ENCODE measurements at regions not wholly inside any gene's neighbourhood (a gene's known extent, or its start where the extent isn't known, plus 50 kb on each side); places are given as distances from the start of the nearest gene placed in this dataset.

DNA sequence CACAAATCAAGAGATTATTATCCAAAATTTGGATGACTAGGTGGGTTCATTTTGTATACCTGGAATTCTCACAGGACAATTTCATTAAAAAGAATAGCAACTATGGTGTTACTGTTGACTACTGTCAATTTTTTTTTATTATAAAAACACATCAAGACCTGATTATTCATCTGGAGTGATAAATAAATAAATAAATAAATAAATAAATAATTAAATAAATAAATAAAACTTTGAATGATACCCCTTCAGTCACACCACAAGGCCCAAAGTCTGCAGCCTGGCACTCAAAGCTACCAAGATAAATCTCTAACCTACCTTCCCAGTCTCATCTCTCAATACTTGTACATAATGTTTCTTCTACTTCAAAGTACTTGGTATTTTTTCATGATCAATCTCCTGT is 294.0 kb upstream of the KLHL29 start:
- DNase-seq (ENCODE audit: low spot score) = no peak

DNA sequence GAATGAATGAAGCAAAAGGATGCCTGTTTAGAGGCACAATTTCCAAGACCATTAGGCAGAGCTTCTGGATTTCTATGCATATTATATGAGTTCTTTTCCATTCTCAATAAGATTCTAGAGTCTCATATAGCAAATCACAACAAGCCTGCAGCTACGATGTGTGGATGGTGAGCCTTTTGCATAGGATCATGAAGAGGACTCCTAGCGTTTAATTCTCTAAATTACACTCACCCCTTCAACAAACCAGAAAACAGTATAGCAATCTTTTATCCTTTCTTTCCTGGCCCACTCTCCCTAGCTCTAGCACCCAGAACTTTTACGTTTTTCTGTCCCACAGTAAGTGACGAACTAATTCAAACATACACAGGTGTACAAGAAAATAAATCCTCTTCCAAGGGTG is 293.1 kb upstream of the KLHL29 start:
- DNase-seq (ENCODE audit: low spot score) = no peak

DNA sequence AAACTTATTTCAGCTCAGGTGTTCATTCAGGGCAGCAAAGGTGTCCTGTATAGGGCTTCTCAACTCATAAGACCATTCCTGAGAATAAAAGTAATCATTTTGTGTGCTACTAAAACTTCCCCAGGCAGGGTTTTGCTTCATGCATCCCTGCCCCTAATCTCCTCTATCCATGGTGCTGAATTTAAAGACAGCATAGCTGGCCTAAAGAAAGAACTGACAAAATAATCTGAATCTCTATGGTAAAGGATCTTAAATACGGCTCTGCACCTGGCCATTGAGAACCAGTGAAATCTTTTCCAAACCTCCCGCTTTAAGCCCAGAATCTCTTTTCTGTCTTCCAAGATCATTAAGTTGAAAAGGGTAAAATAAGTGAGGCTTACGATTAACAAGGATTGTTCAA is 292.1 kb upstream of the KLHL29 start:
- no peak for DNase-seq (ENCODE audit: low spot score)

DNA sequence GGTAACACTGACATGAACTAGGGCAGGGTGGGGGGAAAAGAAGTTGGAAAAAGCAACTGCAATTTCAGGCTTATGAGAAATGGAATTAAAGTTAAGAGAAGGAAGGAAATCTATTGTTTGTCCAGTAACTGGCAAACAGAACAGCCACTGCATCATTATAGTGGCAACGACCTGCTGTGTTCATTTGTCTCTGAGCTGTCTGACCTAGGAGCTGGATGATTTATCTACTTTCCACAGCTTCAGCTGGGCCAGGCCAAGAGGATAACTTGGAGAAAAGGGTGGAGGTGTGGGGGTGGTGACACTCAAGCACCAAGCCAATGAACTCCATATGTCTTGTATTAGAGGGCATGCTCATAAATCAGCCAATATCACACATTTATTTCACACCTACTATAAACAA is 291.5 kb upstream of the KLHL29 start:
- DNase-seq (ENCODE audit: low spot score) = no peak

DNA sequence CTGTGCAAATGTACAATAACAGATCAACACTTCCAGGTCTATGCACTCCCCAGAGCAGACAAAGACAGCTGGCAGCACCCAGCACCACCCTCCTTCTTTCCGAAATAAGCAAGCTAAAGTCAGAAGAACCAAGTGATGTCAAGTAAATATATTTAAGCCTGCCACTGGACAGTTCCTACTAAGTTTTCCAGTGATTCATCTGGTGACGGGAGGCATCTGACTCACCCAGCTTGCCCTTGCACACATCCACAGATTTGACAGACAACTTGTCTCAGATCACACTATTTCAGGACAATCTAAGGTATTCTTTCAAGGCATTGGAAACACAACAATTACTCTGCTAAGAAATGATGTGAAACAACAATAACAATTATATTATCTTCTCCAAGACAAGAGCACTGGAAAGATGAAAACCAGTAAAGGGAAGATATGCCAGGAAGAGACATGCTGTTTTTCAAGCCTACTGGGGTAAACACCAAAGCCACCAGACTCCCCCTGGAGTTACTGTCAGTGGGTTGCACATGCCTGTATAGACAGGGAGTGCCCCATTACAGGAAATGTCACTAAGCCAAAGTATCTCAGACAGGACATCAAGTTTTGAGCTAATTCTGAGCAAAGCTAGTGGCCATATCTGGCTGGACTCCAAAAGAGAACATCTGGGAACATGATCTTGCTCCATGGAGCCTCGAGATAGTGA is 287.9 kb upstream of the KLHL29 start:
- no peak for DNase-seq (ENCODE audit: low spot score)

DNA sequence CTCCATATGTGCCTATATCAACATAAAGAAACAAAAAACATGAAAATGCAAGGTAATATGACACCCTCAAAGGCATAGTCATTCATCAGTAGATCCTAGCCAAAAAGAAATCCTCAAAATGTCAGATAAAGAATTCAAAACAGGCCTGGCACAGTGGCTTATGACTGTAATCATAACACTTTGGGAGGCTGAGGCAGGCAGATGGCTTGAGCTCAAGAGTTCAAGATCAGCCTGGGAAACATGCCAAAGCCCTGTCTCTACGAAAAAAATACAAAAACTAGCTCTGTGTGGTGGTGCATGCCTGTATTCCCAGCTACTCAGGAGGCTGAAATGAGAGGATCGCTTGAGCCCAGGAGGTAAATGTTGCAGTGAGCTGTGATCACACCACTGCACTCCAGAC is 284.6 kb upstream of the KLHL29 start:
- DNase-seq (ENCODE audit: low spot score) = no peak

DNA sequence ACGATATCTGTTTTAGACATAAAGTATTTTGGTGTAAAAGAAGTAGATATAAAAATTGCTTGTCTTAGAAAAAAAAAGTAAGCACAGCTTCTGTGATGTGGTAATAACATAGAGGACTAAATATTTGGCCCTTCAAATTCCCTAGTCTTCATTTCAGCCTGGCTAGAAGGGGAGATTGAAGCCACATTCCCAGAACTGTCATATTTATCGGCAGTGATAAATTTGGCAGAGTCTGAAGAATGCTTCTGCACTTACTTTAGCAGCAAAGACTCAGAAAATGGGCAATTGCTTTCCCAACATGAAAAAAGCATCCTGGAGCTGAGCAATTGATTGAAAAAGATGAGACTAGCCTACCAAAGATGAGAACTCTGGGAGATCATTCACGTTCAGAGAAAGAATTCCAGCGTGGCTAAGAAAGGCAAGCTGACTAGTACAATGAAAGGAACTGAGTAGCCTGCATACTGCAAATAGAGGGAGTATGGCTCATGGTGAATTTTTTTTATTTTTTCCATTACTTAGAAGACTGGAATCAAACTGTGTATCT is 278.7 kb upstream of the KLHL29 start:
- no peak for DNase-seq (ENCODE audit: low spot score)

DNA sequence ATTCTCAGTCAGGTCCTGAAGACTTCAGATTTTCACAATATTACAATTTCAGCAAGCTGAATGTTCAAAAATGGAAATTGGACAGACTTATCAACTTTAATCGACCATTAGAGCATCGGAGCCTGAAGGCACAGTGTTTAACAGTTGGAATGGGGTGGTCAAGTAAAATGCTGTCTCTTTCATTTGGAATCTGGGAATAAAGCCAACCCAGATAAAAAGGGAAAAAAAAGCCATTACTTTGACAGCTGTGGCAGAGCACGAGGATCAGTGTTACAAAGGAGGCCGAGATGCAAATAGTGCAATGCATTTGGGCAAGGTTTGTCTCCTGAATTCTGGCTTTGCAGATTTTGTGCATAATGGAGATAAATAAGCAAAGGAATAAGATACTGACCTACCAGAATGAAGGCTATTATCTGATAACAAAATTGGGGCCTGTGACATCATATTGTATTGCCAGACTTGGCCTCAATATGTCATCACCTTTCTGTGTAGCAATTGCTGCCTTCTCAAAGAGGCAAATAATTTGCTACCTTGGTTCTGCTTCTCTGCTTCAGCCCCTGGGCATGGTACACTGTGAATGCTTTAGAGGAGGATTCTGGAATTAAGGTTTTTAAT is 277.5 kb upstream of the KLHL29 start:
- DNase-seq (ENCODE audit: low spot score) = no peak

DNA sequence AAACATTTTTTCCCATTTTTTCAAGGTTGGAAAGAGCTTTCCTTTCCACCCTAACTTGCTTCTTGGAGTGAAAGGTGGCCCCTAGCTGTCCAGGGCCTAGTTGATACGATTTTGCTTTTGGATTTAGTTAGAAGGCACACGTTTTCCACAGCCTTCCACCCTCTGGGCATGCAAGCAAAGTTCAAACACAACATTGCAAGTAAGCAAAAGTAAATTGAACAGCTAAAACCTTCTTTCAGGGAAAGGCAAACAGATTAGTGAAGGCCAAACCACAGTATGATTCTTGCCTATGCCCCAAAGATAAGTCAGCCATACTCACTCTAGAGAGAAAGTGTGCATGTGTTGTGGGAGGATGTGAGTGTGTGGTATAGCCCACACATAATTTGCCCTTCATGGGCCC is 273.7 kb upstream of the KLHL29 start:
- no peak for DNase-seq (ENCODE audit: low spot score)

DNA sequence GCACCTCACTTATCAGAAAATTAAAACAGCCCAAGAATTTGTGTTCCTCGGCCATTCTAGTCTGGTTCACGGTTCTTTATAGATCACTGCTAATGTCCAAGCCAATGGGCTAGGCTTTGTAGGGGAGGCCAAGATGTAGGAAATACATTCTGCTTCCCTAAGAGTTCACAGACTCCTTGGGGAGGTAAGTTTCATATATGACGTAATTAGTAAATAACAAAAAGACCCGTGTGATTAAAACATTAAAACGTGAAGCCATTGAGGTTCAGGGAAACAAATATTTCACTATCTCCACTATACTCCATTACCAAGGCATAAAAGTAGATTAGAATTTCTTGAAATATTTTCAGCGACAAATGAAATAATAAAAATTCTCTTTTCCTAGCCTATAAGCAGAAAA is 272.5 kb upstream of the KLHL29 start:
- no peak for DNase-seq (ENCODE audit: low spot score)

DNA sequence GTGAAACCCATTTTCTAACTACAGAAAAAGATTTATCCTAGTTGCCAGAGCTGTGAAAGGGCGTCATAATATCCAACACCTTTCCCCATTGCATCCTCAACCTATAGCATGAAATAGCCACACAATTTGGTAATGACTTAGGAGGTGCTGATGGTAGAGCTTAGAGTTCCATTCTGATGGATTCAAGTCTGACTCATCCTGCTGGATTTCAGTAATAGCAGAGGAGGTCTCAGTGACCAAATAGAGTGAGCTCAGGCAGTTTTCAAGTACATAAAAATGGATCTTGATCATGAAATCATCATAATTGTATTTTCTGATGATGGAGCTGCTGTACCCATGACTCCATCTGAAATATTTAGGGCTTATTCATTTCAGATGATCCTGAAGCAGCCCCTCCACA is 270.7 kb upstream of the KLHL29 start:
- DNase-seq (ENCODE audit: low spot score) = no peak

DNA sequence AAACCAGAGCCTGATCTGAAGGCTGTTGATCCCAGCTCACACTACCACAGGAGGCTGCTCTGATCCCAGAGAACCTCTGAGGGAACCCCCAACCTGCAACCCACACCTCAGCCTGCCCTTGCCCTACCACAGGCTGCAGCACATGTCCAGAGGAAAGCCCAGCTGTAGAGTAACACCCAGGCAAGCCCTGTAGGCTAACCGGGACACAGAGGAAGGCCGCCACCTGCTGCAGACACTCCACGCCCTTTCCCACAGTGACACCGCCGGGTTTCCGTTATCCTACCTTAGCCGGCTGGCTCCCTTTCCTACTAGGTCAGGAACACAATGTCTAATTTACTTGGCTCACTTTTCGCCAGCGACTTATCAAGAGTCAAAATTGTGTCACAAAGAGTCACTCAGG is 266.7 kb upstream of the KLHL29 start:
- no peak for DNase-seq (ENCODE audit: low spot score)

DNA sequence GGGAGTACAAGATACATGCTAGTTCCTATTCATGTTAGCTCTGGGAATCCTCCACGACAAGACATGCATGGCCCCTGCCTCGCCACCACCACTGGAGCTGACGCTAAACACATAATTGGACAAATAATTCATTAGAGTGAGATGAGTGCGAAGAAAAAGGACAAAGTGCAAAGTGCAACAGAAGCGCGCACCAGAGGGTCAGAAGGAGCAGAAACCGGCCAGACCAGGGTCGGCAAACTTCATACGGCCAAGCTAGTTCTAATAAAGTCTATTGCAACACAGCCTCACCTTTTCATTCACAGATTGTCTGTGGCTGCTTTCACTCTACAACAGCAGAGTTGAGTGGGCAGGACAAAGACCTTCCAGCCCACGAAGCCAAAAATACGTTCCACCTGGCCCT is 266.1 kb upstream of the KLHL29 start:
- no peak for DNase-seq (ENCODE audit: low spot score)

DNA sequence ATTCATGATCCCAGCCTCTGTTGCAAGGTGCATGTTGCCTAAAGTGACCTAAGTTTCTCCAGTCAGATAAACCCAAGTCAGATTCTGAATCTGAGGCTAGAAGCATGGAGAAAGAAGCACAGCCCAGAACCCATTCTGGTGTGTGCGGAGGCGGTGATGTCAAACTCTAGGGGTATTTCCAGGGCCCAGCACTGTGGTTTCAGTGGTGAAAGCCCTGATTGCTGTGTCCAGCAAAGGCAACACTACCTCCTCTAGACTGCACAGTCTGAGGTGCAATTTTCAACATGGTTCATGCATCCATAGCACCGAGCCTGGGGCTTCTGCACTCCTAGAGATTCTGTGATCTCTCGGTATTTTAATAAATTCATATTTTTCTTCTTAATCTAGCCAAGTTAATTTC is 264.8 kb upstream of the KLHL29 start:
- no peak for DNase-seq (ENCODE audit: low spot score)

DNA sequence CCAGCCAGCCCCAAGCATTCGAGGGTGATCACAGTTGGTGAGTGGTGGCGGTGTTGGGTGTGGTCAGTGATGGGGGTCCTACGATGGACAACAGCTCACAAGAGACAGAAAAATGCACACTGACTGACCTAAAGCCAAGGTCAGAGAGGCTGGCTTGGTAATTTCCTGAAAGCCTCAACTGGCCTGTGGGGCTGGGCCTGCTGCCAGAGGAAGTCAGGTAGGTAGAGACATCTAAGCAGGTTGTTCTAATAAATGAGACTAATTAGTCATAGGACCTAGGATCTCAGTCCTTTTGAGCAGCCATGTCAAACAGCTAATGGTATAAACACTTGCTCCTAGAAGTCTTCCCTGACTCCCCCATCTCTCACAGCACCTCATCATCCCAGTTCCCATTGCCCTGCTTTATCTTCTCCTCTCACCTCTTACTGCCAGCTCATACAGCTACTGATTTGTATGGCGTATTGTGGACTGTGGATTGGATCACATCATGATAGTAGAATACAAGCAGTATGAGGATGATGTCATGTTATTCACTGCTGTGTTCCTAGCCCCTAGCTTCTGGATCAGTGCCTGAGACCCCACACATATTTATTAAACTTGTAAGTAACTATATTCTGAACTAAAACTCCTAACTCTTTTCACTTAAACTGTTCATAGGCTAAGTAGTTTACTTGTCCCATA is 262.9 kb upstream of the KLHL29 start:
- no peak for DNase-seq (ENCODE audit: low spot score)

DNA sequence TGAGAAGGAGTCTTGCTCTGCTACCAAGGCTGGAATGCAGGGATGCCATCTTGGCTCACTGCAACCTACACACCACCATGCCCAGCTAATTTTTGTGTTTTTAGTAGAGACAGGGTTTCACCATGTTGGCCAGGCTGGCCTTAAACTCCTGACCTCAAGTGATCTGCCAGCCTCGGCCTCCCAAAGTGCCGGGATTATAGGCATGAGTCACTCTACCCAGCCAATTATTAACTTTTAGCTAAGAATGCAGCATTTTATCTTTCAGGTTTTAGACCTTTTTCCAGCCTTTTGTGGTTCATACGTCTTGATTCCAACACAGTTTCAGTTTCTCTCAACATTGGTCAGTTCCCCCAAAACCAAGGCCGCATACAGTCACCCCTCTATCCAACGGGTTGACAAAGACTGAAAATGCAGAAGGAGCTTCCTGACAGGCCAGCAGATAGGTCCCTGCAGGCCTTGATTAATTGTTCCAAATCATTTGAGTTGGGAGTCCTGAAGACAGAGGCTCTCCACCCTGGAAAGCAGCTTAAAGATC is 262.2 kb upstream of the KLHL29 start:
- no peak for DNase-seq (ENCODE audit: low spot score)

DNA sequence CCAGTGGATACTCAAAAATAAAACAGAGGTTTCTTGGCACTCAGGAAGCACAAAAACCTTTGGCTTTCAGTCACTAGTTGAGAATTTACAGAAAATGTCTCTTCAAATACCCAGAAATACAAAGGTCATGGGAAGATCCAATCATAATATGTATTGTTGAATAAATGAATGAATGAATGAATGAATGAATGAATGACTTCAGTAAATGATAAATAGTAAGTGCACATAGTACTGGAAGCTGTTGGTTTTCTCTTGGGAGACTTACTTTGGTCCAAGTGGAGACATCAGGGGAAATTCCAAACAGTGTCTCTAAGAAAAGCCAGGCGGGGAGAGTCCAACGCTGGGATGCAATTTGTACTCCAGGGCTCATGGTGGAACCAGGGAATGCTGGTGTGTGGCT is 261.3 kb upstream of the KLHL29 start:
- DNase-seq (ENCODE audit: low spot score) = no peak

DNA sequence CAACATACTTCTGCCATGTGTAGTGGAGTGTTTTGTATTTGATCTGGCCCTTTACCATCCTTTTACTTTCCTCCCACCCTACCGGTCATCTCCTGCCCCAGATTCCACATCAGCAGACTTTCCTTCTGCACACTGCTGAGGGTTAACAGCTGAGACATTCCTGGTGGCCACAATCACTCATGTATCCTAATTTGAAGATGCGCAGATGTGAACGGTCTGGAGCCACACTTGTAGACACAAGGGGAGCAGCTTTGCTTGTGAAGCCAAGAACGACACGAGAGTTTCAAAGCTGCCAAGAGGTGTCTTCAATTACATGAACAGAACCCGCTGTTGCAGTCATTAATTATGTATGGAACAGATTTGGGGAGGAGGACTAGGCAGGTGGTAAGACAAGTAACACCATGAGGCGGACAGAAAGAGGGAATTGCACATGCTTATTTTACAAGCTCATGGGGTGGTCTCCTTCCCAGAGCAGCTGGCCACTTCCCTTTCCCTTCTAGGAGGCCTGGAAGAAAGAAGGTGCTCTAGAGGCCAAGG is 260.7 kb upstream of the KLHL29 start:
- no peak for DNase-seq (ENCODE audit: low spot score)

DNA sequence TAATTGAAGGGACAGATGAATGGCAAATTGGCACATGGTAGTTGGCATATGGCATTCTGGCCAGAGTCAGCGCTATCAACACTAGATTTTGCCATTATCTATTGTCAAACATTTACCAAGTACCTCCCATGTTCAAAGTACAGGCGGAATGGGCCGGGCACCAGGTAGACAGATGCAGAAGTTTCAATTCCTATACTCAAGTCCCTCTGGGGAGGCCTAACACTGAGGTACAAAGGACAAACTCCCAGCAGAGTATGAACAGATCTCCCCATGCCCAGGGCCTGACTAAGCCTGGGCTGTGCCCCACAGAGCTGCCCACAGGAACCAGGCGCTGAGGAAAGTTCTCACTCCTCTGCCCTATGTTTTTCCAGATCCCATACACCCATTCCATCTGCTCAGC is 257.5 kb upstream of the KLHL29 start:
- DNase-seq (ENCODE audit: low spot score) = no peak

DNA sequence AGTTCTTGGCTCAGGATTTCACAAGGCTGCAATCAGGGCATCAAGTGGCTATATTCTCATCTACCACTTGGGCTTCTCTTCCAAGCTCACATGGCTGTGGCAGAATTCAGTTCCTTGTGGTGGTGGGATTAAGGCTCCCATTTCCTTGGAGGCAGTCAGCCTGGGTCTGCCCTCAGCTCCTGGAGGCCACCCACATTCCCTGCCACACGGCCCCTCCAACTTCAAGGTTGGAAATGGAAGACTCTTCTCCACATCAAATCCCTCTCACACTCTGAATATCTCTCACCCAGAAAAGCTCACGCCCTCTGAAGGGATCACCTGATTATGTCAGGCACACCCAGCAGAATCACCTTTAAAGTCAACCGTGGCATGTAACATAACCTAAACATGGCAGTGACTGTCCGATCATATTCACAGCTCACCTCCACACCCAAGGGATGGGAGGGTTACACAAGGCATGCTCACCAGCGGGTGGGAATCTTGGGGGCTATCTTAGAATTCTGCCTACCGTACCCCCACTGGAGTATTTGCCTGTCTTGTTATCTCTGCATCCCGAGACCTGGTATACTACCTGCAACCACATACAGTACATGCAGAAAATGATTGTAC is 256.2 kb upstream of the KLHL29 start:
- DNase-seq (ENCODE audit: low spot score) = no peak

DNA sequence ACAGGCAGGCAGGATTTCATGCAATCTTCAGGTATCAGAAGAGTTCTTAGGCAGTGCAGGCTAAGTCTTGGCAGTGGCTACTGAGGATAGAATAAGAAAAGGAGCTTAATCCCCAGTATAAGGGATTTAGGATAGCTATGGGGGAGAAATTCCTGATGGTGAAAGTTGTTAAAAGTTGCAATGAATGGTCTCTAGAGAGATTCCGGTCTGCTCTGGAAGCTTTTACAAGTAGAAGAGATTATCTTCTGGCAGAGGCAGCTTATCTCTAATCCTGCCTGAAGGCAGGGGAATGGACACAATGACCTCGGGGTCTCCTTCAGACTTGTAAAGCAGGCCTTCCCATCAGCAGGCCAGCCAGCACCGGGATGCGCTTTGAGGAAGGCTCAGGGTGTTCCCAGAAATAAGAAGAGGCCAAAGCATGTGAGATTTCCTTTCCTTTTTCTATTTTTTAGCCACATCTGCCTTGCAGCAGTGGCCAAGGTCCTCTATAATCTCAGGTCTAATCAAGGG is 253.9 kb upstream of the KLHL29 start:
- no peak for DNase-seq (ENCODE audit: low spot score)

DNA sequence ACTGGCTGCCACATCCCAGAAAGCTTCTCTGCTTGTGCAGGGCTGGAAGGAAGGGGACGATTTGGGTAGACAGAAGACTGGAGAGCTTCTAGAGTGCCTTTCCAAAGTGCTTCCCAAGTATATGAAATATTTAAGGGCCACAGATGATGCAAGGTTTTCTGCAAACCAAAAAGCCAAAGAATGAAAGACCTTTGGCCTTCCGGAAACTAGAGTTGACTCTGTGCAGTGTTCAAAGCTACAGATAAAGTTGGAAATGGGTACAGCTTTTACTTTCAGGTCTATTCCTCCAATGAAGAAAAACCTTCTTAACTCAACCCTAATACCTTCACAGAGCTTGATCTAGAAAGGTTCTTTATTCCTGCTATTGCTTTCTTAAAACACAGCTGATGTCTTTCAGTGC is 253.0 kb upstream of the KLHL29 start:
- no peak for DNase-seq (ENCODE audit: low spot score)

Measured in CD4-positive, alpha-beta T cell treated with Interleukin-15 for 4 hours (primary cell).